HG03097 (cell line): ENCODE measurements at regions not wholly inside any gene's neighbourhood (a gene's known extent, or its start where the extent isn't known, plus 50 kb on each side); places are given as distances from the start of the nearest gene placed in this dataset.
"Not testable (repeated sequence)": the region's sequence is repeated elsewhere in the genome, so short reads cannot be mapped to it uniquely, and the experiment has no call there.

Experiments used
- ATAC-seq: cut with Tn5 transposase; IDR thresholded peaks from one replicate; pipeline ENCODE4 v1.9.1; 2021; ENCODE audit not compliant: unreplicated experiment, low FRiP score

- not testable (repeated sequence) for ATAC-seq
Observed at GRCh38 chr2:89795530-89795929, 1104.1 kb downstream of the RPIA start.

GRCh38 chr2:89797320-89798038 lies 1106.0 kb downstream of the RPIA start:
- no peak for ATAC-seq

DNA sequence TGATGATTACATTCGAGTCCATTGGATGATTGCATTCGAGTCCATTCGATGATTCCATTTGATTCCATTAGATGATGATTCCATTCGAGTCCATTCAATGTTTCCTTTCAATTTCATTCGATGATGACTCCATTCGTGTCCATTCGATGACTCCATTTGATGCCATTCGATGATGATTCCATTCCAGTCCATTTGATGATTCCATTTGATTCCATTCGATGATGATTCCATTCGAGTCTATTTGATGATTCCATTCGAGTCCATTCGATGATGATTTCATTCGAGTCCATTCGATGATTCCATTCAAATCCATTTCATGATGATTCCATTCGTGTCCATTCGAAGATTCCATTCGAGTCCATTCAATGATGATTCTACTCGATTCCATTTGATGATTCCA lies 1109.7 kb downstream of the RPIA start:
- ATAC-seq, result not testable (repeated sequence)

DNA sequence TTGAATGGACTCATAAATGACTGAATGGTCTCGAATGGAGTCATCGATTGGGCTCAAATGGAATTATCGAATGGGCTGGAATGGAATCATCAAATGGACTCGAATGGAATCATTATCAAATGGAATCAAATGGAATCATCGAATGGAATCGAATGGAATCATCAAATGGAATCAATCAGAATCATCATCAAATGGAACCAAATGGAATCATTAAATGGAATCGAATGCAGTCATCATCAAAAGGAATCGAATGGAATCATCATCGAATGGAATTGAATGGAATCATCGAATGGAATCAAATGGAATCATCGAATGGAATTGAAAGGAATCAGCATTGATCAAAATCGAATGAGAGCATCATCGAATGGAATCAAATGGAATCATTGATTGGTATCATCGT lies 1114.9 kb downstream of the RPIA start:
- not testable (repeated sequence) for ATAC-seq

DNA sequence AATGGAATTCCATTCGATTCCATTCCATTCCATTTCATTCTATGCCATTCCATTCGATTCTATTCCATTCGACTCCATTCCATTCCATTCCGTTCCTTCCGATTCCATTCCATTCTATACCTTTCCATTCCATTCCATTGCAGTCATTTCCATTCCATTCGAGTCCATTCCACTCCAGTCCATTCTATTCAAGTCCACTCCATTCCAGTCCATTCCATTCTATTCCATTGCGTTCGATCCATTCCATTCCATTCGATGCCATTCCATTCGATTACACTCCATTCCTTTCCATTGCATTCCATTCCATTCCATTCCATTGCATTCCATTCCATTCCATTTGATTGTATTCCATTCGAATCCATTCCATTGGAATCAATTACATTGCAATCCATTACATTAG lies 1119.8 kb downstream of the RPIA start:
- ATAC-seq, result no peak

DNA sequence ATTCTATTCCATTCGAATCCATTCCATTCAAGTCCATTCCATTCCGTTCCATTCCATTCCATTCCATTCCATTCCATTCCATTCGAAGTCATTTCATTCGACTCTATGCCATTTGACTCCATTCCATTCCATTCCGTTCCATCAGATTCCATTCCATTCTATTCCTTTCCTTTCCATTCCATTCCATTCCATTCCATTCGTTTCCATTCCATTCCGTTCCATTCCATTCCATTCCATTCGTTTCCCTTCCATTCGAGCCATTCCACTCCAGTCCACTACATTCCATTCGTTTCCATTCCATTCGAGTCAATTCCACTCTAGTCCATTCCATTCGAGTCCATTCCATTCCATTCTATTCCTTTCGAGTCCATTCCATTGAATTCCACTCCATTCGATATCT lies 1120.4 kb downstream of the RPIA start:
- not testable (repeated sequence) for ATAC-seq

- not testable (repeated sequence) for ATAC-seq
Observed at GRCh38 chr2:89814359-89814758, 1122.9 kb downstream of the RPIA start.

- no peak for ATAC-seq
Observed at GRCh38 chr2:89818873-89819272, 1127.4 kb downstream of the RPIA start.

DNA sequence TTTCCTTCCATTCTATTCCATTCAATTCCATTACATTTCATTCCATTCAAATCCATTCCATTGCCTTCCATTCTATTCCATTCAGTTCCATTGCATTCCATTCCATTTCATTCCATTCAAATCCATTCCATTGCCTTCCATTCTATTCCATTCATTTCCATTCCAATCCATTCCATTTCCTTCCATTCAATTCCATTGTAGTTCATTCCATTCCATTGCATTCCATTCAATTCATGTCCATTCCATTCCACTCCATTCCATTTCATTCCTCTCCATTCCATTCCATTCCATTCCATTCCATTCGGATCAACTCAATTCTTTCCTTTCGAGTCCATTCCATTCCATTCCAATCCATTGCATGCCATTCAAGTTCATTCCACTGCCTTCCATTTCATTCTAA lies 1128.3 kb downstream of the RPIA start:
- no peak for ATAC-seq

DNA sequence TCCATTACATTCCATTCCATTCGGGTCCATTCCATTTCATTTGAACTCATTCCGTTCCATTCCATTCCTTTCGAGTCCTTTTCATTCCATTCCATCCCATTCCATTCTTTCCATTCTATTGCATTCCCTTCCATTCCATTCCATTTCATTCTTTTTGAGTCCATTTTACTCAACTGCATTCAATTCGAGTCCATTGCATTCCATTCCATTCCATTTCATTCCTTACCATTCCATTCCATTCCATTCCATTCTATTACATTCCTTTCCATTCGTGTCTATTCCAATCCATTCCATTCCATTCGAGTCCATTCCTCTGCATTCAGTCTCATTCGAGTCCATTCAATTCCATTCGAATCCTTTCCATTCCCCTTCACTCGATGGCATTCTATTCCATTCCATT lies 1128.8 kb downstream of the RPIA start:
- no peak for ATAC-seq

- ATAC-seq, result no peak
Observed at GRCh38 chr2:89821455-89821945, 1130.0 kb downstream of the RPIA start.

DNA sequence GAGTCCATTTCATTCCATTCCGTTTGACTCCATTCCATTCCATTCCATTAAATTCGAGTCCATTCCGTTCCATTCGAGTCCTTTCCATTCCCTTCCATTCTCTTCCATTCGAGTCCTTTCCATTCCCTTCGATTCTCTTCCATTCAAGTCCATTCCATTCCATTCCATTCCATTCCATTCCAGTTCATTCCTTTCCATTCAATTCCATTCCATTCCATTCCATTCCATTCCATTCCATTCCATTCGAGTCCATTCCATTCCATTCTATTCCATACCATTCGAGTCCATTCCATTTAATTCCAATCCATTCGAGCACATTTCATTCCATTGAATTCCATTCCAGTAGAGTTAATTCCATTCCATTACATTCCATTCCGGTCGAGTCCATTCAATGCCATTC lies 1130.9 kb downstream of the RPIA start:
- not testable (repeated sequence) for ATAC-seq

DNA sequence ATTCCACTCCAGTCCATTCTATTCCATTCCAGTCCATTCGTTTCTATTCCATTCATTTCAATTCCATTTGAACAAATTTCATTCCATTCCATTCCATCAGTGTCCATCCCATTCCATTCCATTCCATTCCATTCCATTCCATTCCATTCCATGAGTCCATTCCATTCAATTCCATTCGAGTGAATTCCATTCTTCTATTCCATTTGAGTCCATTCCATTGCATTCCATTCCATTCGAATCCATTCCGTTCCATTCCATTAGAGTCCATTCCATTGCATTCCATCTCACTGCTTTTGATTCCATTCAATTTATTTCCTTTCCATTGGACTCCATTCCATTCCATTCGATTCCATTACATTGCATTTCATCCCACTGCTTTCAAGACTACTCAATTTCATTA lies 1132.1 kb downstream of the RPIA start:
- no peak for ATAC-seq

GRCh38 chr2:89825034-89825433 lies 1133.6 kb downstream of the RPIA start:
- no peak for ATAC-seq

DNA sequence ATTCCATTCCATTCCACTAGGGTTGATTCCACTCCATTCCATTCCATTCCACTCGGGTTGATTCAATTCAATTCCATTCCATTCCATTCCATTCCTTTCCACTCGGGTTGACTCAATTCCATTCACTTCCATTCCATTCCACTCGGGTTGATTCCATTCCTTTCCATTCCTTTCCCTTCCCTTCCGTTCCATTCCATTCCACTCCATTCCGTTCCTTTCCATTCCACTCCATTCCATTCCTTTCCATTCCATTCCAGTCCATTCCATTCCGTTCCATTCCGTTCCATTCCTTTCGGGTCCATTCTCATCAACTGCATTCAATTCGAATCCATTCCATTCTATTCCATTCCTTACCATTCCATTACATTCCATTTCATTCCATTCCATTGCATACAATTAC lies 1135.3 kb downstream of the RPIA start:
- ATAC-seq, result not testable (repeated sequence)

- ATAC-seq, result not testable (repeated sequence)
Observed at GRCh38 chr2:89827829-89828228, 1136.4 kb downstream of the RPIA start.

DNA sequence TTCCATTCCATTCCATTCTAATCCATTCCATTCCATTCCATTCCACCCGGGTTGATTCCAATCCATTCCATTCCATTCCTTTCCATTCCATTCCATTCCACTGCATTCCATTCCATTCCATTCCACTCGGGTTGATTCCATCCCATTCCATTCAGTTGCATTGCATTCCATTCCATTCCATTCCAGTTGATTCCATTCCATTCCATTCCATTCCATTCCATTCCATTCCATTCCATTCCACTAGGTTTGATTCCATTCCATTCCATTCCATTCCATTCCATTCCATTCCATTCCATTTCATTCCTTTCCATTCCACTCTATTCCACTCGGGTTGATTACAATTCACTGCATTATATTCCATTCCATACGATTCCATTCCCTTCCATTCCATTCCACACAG lies 1136.9 kb downstream of the RPIA start:
- not testable (repeated sequence) for ATAC-seq

- peak; percentile 37 for ATAC-seq
Observed at GRCh38 chr2:89828961-89829631, 1137.6 kb downstream of the RPIA start.

- ATAC-seq, result peak; percentile 19
Observed at GRCh38 chr2:89829828-89830227, 1138.4 kb downstream of the RPIA start.

- peak; percentile 47 for ATAC-seq
Observed at GRCh38 chr2:89830341-89831218, 1139.1 kb downstream of the RPIA start.
